Ecto neural progenitor cell (in vitro differentiated cells): ENCODE measurements at regions not wholly inside any gene's neighbourhood (a gene's known extent, or its start where the extent isn't known, plus 50 kb on each side); places are given as distances from the start of the nearest gene placed in this dataset.
A peak's percentile ranks its signal among the peaks of the same experiment; 100 is the strongest.

Experiments used
- DNase-seq: peaks from one replicate; pipeline ENCODE4 v3.0.0-alpha.2; 2018; ENCODE audit warnings: low spot score

DNA sequence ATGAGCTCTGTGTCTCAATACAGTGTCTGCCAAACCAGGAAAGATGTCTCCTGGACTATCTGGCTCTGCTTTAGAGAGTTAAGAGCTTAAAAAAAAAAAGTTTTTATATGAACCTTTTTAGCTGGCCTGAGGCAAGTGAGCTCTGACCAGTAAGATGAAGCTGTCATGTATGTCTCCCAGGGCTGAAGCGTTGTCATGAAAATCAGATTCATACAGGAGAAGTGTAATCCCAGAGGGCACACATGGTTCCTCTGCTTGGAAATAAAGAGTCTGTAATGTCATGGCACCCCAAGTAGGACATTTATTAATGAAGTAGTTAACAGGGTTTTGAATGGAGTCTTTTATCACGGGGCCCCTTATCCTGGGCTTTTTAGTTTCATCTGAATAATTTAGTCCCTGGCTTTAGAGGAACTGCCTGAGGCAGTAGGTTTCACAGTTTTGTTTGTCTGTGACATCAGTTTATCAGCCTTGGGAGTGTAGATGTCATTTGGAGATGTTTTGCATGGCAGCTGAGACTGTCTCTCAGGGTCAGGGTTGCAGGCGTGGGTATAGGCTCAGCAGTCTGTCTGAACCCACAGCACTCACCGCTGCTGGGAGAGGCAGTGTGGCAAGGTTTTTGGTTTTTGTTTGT is 223.3 kb downstream of the DIRAS2 start:
- DNase-seq: no peak

DNA sequence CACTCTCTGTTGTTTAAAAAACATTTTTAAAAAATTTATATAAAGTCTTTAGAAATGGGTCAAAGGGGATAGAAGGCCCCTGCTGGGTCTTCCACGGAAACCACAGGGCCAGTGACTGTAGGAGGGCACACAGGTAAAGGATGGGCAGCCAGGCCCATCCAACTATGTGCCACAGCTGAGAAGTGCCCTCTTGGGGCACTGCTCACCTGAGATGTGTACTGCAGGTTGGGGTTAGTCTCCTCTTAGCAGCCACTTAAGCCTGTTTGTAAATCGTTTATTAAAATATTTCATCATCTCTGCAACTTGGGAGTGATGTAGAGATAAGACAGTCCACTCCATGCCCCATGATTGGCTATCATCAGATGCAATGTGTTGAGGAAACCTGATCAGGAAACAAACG is 222.4 kb downstream of the DIRAS2 start:
- no peak for DNase-seq

DNA sequence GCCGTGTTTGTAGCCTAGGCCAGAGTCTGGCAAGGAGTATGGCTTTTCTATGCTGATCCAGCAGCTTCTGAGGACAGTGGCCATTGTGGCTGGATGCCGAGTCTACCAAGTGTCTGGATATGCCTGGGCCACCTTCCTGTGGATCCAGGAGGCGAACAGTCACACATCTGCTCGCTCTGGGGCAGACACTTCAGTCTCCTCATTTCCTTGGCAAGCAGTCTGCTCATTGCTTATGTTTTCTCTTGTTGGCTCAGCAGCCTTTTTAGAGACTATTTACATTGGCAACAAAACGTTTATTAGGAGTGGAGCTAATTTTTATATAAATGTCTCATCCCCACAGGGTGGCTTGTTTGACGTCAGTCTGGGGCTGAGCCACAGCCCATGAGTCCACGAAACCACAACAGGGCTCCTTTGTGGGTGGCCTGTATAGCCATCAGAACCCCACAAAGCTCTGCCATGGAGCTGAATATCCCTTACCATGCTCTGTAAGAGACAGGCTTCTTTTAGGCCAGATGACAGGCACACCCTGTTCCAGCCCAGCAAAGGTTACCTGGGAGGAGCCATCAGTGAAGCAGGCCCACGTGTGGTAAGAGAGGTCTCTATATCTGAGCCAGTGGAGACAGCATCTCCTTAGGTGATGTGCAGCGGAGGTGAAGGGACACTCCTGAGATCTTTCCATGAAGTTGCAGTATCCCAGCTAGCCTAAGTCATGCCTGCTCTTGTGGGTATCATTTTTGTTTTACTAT is 221.7 kb downstream of the DIRAS2 start:
- DNase-seq: no peak

DNA sequence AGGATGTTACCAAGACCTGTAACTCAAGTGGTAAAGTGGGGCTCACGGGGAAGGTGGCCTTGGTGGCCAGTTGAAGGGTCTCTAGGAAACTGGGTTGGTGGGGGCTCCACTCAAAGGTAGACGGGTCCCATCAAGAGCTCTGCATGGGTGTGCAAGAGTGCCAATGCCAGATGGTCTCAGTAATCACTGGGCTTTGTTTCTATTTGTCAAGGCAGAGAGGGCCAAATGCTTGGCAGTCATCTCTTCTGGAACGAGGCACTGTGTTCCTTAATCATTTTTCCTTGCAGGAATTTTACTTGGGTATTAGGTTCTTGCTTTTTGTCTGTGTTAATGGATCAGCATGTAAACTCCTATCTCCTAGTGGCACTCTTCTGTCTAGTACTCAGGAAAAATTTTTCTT is 220.8 kb downstream of the DIRAS2 start:
- no peak for DNase-seq

DNA sequence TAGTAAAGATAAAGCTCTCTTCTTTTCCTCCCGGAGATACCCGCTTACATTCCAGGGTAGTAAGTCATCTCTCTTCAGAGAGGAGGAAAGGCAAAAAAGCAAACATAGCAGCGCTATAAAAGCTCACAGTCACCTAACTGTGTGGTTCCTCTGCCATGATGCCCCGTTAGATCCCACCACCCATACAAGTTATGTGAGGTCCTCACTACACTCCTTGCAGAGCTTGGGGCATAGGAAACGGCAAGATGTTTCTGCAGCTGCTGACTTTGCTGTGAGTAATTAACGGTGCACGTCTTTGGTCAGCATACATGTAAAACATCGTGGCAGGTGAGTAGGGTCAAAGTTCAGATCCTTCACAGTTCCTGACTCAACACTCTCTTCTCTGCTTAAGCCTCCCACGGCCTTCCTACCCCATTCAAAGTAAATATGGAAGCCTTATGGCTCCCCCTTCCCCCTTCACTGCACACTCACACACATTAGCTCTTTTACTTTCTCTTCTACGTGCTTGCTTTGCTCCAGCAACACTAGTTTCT is 218.9 kb downstream of the DIRAS2 start:
- no peak for DNase-seq

DNA sequence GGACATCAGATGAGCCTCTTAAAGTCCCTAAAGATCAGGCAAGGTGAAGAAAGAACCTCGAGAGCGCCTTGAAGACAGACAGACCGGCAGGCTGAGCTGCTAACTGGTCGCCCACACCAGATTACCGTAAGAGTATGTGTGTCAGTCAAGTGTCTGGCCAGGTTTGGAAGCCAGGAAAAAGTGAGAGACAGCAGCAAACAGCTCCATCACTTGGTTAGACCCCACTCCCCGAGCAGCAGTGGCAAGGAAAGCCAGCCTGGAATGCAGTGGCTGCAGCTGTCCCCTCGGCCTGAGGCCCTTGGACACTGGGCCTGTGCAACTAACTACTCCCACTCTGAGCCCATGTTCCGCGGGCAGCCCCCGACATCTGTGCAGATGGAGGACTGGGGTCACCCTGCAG is 214.1 kb downstream of the DIRAS2 start:
- DNase-seq: no peak

DNA sequence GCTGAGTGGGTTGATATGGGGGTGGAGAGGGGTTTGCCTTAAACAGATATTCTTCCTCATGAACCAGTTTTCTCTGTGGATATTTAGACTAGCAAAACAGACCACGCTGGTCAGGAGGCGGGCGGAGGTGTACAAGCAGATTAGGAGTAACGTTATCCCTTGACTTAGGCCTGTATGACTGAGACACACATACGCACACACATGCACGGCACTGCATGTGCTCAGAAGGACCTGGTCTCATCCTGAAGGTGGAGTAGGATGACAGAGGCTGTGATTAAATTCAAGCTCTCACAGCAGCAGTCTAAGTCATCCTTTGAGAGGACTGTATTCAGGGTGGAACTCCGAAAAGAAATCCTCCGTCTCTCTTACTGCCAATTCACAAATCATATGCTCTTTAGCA is 209.7 kb downstream of the DIRAS2 start:
- DNase-seq: no peak

DNA sequence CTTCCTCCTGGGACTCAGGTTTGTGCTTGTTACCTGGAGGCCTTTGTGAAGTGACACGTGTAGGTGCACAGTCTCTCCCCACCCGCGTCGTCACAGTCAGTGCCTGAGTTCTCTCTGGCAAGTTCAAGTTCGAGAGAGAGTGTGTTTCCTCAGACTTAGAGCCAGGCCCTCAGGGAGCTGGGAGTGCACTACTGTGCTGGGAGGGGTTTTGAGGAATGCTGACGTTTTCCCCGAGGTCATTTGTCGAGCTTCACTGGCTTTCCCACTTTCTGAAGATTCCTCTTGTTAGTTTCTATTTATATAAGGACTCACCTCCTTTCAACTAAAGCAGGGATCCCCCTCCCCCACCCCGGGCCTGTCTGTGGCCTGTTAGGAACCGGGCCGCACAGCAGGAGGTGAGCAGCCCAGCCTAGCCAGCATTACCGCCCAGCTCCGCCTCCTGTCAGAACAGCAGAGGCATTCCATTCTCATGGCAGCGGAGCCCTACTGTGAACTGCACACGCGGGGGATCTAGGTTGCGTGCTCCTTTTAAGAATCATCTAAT is 209.2 kb downstream of the DIRAS2 start:
- peak; percentile 85 for DNase-seq

DNA sequence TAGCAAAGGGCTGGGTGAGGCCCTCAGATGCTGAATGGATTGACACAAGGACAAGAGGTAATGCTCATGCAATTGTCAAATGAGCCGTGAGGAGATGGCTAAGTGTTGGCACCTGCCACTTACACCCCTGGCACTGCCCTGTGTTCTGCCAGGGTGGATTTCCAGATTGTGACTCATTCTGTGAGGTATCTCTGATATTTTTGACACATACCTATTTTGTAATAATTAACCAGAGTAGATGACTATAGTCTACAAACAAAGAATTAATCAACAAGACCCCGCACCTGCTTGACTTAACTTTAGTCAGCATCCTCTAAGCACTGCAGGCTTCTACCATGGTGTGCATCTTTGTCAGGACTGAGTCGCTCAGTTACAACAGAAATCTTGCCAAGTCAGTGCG is 200.8 kb downstream of the DIRAS2 start:
- no peak for DNase-seq

DNA sequence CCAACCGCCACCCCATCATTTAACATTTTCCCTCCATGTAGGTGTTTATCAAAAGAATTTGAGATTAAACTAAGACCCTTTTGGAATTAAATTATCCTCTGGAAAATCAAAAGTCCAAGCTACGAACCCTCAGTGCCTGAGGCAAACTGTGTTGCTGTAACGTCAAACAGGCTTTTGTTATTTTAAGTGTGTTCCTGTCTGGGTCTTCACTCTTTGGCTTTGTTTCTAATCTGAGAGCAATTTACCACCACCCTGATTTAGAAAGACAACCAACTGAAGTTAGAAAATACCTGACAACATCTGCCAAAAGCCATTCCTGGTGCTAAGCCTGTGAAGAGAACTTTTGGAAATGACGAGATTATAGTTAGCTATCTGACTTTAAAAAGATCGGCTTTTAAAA is 199.9 kb downstream of the DIRAS2 start:
- no peak for DNase-seq

DNA sequence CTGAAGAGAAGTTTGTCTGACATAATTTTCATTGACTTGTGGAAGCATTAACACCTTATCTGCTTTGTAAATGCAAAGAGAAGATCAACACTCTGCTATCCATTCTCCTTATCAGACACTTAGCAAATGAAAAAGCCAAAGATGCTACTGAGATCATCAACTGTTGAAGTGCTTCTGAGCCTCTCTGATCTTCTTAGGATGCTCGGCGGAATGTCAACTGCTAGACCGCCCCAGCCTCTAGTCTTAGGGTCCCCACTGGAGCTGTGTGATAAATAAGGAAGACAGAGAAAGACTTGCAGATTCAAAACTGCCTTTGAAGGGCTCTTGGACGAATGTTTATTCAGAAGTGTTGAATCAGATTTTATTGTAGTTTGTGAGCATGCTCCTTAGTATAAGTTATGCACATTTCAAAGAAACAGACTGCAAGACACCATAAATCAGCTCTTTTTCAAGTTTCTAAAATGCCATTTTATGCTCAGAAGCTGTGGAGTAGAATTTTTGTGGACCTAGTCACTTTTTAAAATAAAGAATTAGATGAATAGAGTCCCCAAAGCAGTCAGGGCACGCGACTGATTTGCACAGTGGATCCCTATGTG is 197.9 kb downstream of the DIRAS2 start:
- DNase-seq: no peak

DNA sequence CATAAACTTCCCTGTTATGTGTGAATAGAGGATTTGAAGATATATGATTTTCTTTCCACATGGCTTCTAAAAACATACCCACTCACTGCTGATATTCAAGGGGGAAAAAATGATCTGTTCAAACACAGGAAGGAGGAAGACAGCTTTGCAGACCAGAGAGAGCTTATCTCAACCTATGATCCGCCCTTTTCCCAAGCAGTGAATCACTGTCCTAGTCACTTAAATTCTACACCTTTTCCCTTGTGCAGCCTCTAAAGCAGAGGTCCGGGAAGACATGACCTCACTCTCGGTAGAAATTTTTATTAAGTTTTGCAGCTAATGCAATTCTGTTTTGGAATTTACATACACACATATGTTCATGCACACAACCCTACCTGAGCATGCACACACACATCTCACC is 197.2 kb downstream of the DIRAS2 start:
- no peak for DNase-seq

DNA sequence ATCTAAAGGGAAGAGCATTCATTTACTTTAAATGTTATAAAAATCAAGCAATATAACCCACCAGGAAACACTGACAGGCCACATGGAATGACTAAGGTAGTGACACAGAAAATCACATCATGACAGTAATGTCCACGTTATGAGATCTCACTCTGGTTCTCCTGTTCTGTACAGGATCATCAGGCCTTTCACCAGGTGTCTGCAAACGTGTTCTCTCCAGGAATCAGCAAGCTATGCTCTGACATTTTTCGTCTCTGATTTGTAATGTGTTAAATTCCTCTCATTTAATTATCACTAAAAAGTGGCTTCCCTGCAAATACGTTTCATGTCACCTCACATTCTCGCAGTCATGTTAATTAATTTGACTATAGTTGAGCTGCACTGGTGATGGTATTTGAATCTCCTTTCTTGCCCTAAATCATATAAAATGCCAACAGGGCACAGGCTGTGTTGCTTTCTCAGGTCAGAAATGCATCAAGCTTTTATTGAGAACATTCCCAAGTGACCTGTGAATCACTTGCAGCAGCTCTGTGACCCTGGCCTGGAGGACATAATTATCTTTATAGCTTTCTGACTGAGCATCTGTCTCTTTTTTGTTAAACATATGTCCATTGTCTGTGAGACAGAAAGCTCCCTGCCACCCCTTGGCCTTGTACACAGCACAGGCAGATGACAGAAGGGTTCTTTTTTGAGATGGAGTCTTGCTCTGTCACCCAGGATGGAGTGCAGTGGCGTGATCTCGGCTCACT is 196.2 kb downstream of the DIRAS2 start:
- no peak for DNase-seq

DNA sequence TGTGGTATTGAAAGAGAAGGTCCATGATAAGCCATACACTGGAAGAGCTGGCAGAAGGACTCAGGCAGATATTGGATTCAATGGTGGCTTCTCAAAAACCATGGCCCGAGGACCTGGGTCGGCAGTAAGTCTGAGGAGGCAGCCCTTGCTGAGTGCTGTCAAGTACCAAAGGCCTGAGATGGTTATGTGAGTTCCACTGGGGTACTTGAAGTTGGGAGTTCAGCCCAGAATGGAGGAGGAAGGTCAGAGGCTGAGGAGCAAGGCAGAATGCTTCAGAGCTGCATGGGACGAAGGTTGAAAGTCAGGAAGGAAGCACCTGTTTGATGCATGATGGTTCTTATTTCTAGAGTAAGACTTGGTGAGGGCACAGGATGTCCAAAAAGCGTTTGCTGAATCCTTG is 194.9 kb downstream of the DIRAS2 start:
- no peak for DNase-seq

DNA sequence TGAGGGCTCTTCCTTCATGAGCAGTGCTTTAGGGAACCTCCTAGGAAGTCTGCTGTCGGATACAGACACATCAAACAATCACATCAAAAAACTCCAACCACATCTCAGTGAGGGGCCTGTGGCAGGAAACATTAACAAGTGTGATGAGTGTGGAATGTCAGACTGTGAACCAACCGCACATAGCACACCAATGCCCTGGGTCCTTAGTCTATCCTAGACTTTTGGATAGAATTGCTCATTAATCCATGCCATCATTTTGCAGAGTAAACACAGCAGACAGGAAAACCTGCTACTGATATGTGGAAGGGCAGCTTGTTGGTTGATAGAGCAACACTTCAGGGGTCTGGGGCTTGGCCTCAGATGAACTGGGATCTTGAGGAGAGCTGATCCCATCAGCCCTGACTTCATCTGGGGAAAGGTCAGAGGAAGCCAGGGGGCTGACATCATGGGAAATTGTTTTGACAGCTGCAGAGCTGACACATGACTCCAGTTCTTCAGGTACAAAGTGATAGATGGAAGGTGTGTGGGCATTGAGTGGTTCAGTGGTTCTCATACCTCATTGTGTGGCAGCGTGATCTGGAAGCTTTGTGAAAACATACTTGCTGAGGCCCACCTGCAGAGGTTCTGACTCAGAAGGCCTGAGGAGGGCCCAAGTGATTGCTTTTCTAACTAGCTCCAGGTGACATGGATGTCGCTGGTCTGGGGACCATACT is 193.3 kb downstream of the DIRAS2 start:
- no peak for DNase-seq

DNA sequence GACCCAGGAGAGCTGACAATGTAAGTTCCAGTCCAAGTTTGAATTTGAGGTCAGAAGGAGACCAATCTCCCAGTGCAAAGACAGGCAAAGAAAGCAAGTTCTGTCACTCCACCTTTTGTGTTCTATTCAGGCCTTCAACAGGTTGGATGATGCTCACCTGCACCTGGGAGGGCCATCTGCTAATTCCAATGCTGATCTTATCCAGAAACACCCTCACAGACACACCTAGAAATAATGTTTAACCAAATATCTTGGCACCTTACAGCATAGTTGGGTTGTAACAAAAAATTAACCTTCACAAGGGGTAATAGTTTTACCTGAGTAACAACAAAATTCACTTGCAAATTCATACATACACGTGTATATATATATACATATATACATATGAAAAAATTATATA is 190.8 kb downstream of the DIRAS2 start:
- DNase-seq: no peak

DNA sequence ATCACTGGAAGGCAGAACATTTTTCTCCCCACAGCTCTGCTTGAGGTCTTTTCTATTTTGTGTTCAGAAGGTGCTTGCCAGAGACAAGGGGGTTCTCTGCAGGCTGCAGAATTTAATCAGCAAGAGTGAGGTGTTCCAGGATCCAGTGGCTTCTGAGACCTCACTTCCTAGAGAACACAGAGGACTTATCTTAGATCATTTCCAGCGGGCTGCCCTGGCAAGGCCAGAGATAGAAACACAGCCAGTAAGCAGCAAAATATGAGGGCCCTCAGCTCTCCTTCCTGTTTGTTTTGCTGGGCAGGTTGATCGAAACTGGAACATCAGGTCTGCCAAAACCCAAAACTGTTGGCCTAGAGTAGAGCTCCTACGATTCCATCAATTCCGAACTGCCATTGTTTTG is 187.3 kb downstream of the DIRAS2 start:
- no peak for DNase-seq

DNA sequence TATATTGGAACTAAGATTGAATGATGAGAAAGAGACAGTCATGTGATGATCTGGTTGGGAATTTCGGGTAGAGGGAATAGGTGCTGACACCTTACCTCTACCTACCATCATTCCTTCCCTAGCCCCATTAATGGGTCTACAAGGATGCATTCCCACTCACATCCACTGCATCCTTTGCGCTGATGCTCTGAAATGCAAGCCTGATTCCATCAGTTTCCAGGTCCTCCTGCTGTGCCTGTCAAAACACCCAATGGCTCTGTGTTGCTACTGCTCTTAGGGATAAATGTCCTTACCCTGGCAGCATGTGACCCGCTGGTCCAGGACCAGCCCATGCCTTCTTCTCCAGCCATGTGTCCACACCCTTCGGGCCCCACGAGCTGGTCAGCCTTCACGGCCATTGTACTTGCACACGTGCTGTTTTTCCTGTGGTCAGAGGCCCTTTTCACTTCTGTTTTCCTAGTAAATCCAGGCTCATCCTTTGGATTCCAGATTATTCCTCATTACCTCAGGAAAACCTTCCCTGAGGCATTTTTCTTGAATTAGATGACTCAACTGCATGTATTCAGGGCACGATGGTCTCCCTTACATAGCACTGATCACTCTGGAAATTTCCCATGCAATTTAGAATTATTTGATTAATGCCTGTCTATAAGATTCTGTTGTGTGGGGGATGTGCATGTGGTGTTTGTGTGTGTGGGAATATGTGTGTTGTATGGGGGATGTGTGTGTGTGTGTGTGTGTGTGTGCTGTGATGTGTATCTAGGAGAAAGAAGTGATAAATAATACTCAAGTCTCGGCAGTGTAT is 185.0 kb downstream of the DIRAS2 start:
- DNase-seq: no peak

DNA sequence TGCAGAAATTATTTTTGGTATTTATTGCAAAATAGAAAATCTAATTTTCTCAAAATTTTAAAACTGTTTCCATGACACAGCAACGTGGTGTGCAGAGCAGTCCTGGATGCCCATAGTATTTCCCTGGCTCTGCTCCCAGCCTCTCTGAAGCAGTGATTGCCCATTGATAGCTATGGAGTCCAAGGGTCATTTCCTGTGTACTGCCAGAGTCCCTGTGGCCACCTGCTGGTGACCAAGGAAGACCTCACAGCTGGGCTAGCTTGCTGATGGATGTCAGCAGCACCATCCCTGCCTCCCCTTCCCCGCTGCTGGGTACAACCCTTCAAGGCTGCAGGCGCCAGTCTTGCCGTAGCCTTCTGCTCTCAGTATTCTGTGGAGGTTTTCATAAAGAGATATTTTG is 184.1 kb downstream of the DIRAS2 start:
- DNase-seq: no peak

DNA sequence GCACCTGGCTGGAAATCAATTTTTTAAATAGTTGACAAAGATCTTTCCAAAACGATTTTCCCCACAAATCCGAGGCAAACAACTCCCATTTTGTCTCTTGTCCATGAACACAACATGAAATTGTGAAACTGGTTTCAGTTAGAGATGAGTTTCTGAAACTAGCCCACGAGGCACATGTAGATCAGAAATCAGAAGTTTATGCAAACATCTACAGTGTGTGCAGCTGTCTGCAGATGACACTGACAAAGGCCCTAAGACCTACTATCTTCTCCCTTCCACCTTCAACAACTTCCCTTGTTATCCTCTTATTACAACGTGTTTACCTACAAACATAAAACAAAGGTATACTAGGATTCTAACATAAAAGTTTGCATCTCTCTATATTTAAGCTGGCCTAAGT is 183.3 kb downstream of the DIRAS2 start:
- no peak for DNase-seq

DNA sequence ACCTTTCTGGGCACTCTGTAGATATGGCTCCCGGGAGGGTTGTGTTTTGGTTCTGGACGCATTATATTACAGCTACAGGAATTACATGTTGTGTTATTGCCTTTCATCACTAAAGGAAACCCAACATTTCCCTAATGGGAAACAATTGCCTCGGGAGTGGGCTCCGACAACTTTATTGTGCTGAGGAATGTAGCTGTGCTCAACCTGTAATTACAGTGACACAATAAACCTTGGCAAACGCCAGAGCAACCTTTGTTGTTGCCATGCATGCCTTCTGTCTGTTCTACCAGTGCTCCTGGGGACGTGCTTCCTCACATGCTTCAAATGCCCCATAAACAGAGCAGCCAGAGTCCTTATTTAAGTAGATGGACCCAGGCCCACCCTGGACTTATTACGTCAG is 182.4 kb downstream of the DIRAS2 start:
- DNase-seq: no peak
